NCI-H2196 (cell line): ENCODE measurements at regions not wholly inside any gene's neighbourhood (a gene's known extent, or its start where the extent isn't known, plus 50 kb on each side); places are given as distances from the start of the nearest gene placed in this dataset.
"Not testable (repeated sequence)": the region's sequence is repeated elsewhere in the genome, so short reads cannot be mapped to it uniquely, and the experiment has no call there.

Source experiments
- DNase-seq: peaks from one replicate; lab custom pipeline; 2025; ENCODE audit not compliant: unreplicated experiment; lab: John Stamatoyannopoulos, UW

- DNase-seq: not testable (repeated sequence)
These were observed 72.7 kb upstream of the NPIPB12 start for GRCh38 chr16:29578898-29579297.

GRCh38 chr16:29581764-29582163 lies 75.6 kb upstream of the NPIPB12 start:
- DNase-seq: not testable (repeated sequence)

- DNase-seq: not testable (repeated sequence)
These were observed 71.1 kb upstream of the SPN start for GRCh38 chr16:29591919-29592318.

GRCh38 chr16:29594269-29594925 lies 68.7 kb upstream of the SPN start:
- DNase-seq: peak; percentile 12

GRCh38 chr16:29594926-29595838 lies 67.9 kb upstream of the SPN start:
- DNase-seq: peak; percentile 98

GRCh38 chr16:29597030-29597429 lies 66.0 kb upstream of the SPN start:
- not testable (repeated sequence) for DNase-seq

GRCh38 chr16:29600111-29601000 lies 62.7 kb upstream of the SPN start:
- peak; percentile 23 for DNase-seq

- DNase-seq: not testable (repeated sequence)
These were observed 60.8 kb upstream of the SPN start for GRCh38 chr16:29602247-29602625.

- not testable (repeated sequence) for DNase-seq
These were observed 60.4 kb upstream of the SPN start for GRCh38 chr16:29602683-29603088.

GRCh38 chr16:29604631-29605549 lies 58.2 kb upstream of the SPN start:
- not testable (repeated sequence) for DNase-seq

GRCh38 chr16:29605593-29606205 lies 57.3 kb upstream of the SPN start:
- not testable (repeated sequence) for DNase-seq

- not testable (repeated sequence) for DNase-seq
These were observed 56.2 kb upstream of the SPN start for GRCh38 chr16:29606669-29607427.

- not testable (repeated sequence) for DNase-seq
These were observed 55.6 kb upstream of the SPN start for GRCh38 chr16:29607428-29607823.

GRCh38 chr16:29612381-29613306 lies 50.4 kb upstream of the SPN start:
- DNase-seq: not testable (repeated sequence)
